H9 (cell line): ENCODE measurements at regions not wholly inside any gene's neighbourhood (a gene's known extent, or its start where the extent isn't known, plus 50 kb on each side); places are given as distances from the start of the nearest gene placed in this dataset.

Experiments used
- DNase-seq: peaks from one replicate; pipeline ENCODE4 v3.0.0-alpha.2; 2017
- H2AFZ ChIP-seq: one replicate; pipeline ENCODE4 v1.6.1; 2013; ENCODE audit warnings: mild to moderate bottlenecking, low read length, control low read depth, moderate library complexity
- H2AK5ac ChIP-seq: 2 replicates; pipeline ENCODE4 v1.6.1; 2013; ENCODE audit warnings: low read length, control low read depth, mixed read lengths; ENCODE audit not compliant: insufficient read length
- H2BK120ac ChIP-seq: one replicate; pipeline ENCODE4 v1.6.1; 2013; ENCODE audit warnings: low read depth, mild to moderate bottlenecking, low read length, control low read depth, inconsistent platforms; ENCODE audit not compliant: poor library complexity, severe bottlenecking
- H2BK12ac ChIP-seq: 2 replicates; pipeline ENCODE4 v1.6.1; 2013; ENCODE audit warnings: low read length, control low read depth, mixed read lengths, low read depth; ENCODE audit not compliant: insufficient read length
- H2BK15ac ChIP-seq: 2 replicates; pipeline ENCODE4 v1.6.1; 2013; ENCODE audit warnings: low read depth, low read length, control low read depth
- H2BK20ac ChIP-seq: one replicate; pipeline ENCODE4 v1.6.1; 2013; ENCODE audit warnings: low read depth, mild to moderate bottlenecking, low read length, control low read depth, inconsistent platforms; ENCODE audit not compliant: poor library complexity, severe bottlenecking
- H2BK5ac ChIP-seq: 2 replicates; pipeline ENCODE4 v1.6.1; 2013; ENCODE audit warnings: low read length, control low read depth, mixed read lengths; ENCODE audit not compliant: insufficient read length
- H3K14ac ChIP-seq: 2 replicates; pipeline ENCODE4 v1.6.1; 2013; ENCODE audit warnings: low read length, control low read depth; ENCODE audit not compliant: insufficient read depth
- H3K18ac ChIP-seq: 2 replicates; pipeline ENCODE4 v1.6.1; 2013; ENCODE audit warnings: low read depth, mild to moderate bottlenecking, mixed read lengths, low read length, control low read depth; ENCODE audit not compliant: insufficient read length
- H3K23ac ChIP-seq: 2 replicates; pipeline ENCODE4 v1.6.1; 2013; ENCODE audit warnings: low read length, control low read depth, mixed read lengths, low read depth; ENCODE audit not compliant: insufficient read length
- H3K23me2 ChIP-seq: 2 replicates; pipeline ENCODE4 v1.6.1; 2013; ENCODE audit warnings: low read depth, mild to moderate bottlenecking, mixed read lengths, low read length, control low read depth; ENCODE audit not compliant: insufficient read length, poor library complexity, severe bottlenecking
- H3K27ac ChIP-seq: 2 replicates; pipeline ENCODE4 v1.5.1; 2013; ENCODE audit warnings: low read length, control low read depth, mixed read lengths, low read depth; ENCODE audit not compliant: insufficient read length
- H3K27me3 ChIP-seq: 2 replicates; pipeline ENCODE4 v1.6.1; 2013; ENCODE audit warnings: low read length, control low read depth, inconsistent platforms; ENCODE audit not compliant: insufficient read depth
- H3K4ac ChIP-seq: 2 replicates; pipeline ENCODE4 v1.6.1; 2013; ENCODE audit warnings: low read depth, mild to moderate bottlenecking, control low read depth, inconsistent platforms, low read length, moderate library complexity
- H3K4me1 ChIP-seq: 2 replicates; pipeline ENCODE4 v1.6.1; 2013; ENCODE audit warnings: low read length, control low read depth, inconsistent platforms; ENCODE audit not compliant: insufficient read depth
- H3K4me2 ChIP-seq: 2 replicates; pipeline ENCODE4 v1.6.1; 2013; ENCODE audit warnings: low read length, control low read depth, mixed read lengths; ENCODE audit not compliant: insufficient read length, insufficient read depth
- H3K56ac ChIP-seq: 2 replicates; pipeline ENCODE4 v1.6.1; 2013; ENCODE audit warnings: low read depth, mild to moderate bottlenecking, mixed read lengths, low read length, control low read depth; ENCODE audit not compliant: insufficient read length
- H3K79me1 ChIP-seq: 2 replicates; pipeline ENCODE4 v1.6.1; 2013; ENCODE audit warnings: low read depth, mild to moderate bottlenecking, moderate library complexity, low read length, control low read depth, inconsistent platforms; ENCODE audit not compliant: insufficient read depth, poor library complexity, severe bottlenecking
- H3K79me2 ChIP-seq: 2 replicates; pipeline ENCODE4 v1.6.1; 2013; ENCODE audit warnings: low read length, control low read depth, inconsistent platforms; ENCODE audit not compliant: insufficient read depth
- H3K9ac ChIP-seq: 2 replicates; pipeline ENCODE4 v1.6.1; 2013; ENCODE audit warnings: low read length, control low read depth, mixed read lengths; ENCODE audit not compliant: insufficient read length; ENCODE audit errors: extremely low read depth
- H3K9me3 ChIP-seq: one replicate; pipeline ENCODE4 v1.6.1; 2013; ENCODE audit warnings: low read depth, low read length, inconsistent platforms; ENCODE audit not compliant: control insufficient read depth
- H3T11ph ChIP-seq: one replicate; pipeline ENCODE4 v1.6.1; 2013; ENCODE audit warnings: mild to moderate bottlenecking, low read length, control low read depth, inconsistent platforms
- H4K20me1 ChIP-seq: one replicate; pipeline ENCODE4 v1.6.1; 2013; ENCODE audit not compliant: control insufficient read depth, insufficient read length, insufficient read depth
- H4K5ac ChIP-seq: 2 replicates; pipeline ENCODE4 v1.6.1; 2013; ENCODE audit warnings: low read depth, mild to moderate bottlenecking, mixed read lengths, low read length, control low read depth; ENCODE audit not compliant: insufficient read length
- H4K8ac ChIP-seq: replicated peaks from 2 replicates; pipeline ENCODE4 v1.6.1; 2013; ENCODE audit warnings: low read length, control low read depth, mixed read lengths, low read depth; ENCODE audit not compliant: insufficient read length
- H4K91ac ChIP-seq: 2 replicates; pipeline ENCODE4 v1.6.1; 2013; ENCODE audit warnings: low read depth, mild to moderate bottlenecking, moderate library complexity, mixed read lengths, low read length, control low read depth; ENCODE audit not compliant: insufficient read length
- H3K27ac Mint-ChIP-seq, 3 experiments: 2 replicates in 2 of 3; 3 replicates in 1 of 3; pipeline ENCODE4 v1.8.0; 2020 to 2021; ENCODE audit warnings: mixed read lengths in 3 of 3, mild to moderate bottlenecking in 1 of 3, moderate library complexity in 1 of 3
- H3K27me3 Mint-ChIP-seq: 2 replicates; pipeline ENCODE4 v1.8.0; 2021; ENCODE audit warnings: low read depth, mild to moderate bottlenecking, moderate library complexity, mixed read lengths
- H3K36me3 Mint-ChIP-seq, 3 experiments: 2 replicates in 2 of 3; 3 replicates in 1 of 3; pipeline ENCODE4 v1.8.0; 2020 to 2021; ENCODE audit warnings: low read depth in 3 of 3, mixed read lengths in 3 of 3; ENCODE audit not compliant: insufficient read depth in 1 of 3
- H3K4me1 Mint-ChIP-seq, 2 experiments: 2 replicates each; pipeline ENCODE4 v1.8.0; 2020; ENCODE audit warnings: mixed read lengths in 2 of 2
- H3K4me3 Mint-ChIP-seq, 2 experiments: 2 replicates in 1 of 2; 3 replicates in 1 of 2; pipeline ENCODE4 v1.8.0; 2020 to 2021; ENCODE audit warnings: mild to moderate bottlenecking in 2 of 2, mixed read lengths in 2 of 2, moderate library complexity in 1 of 2
- H3K9me3 Mint-ChIP-seq, 2 experiments: 2 replicates in 1 of 2; 3 replicates in 1 of 2; pipeline ENCODE4 v1.8.0; 2020; ENCODE audit warnings: mild to moderate bottlenecking in 2 of 2, mixed read lengths in 2 of 2, moderate library complexity in 1 of 2
- CTCF ChIP-seq: fragments of 200-600 bp; sonication (generic); conservative IDR thresholded peaks from 3 replicates; pipeline ENCODE4 v1.8.0; 2021; ENCODE audit warnings: antibody characterized with exemption, mild to moderate bottlenecking
- WGBS: extraction: QIAGEN DNeasy Blood & Tissue Kit; methylation state at CpG from one replicate; pipeline ENCODE4 v1.1.7; 2013; ENCODE audit warnings: missing lambda C conversion rate, low lambda C conversion rate, mixed read lengths; ENCODE audit not compliant: insufficient read length; ENCODE audit errors: extremely low coverage; 5-methylcytosine and 5-hydroxymethylcytosine counted together

- Histone ChIP-seq H4K20me1 (no peaks in the 10 kb centered on the region), H2AK5ac (no peak overlapping the region), H3K23ac (no peak overlapping the region), H4K5ac (no peak overlapping the region), H2BK5ac (no peak overlapping the region), H3K79me2 (no peaks in the 10 kb centered on the region), H3K14ac (no peak overlapping the region), H2BK15ac (no peak overlapping the region), H3K4me2 (no peak overlapping the region), H3K27ac (no peak overlapping the region), H2AFZ (no peak overlapping the region), H3K79me1 (no peaks in the 10 kb centered on the region), H3K27me3 (no peaks in the 10 kb centered on the region), H3K18ac (no peak overlapping the region), H4K8ac (no peak overlapping the region), H2BK120ac (no peak overlapping the region), H3K4ac (no peak overlapping the region), H2BK20ac (no peak overlapping the region), H2BK12ac (no peak overlapping the region), H3K23me2 (no peaks in the 10 kb centered on the region), H3T11ph (no peak overlapping the region), H4K91ac (no peak overlapping the region), H3K9ac (no peak overlapping the region), H3K9me3 (no peaks in the 10 kb centered on the region), H3K56ac (no peak overlapping the region), H3K4me1 (no peaks in the 10 kb centered on the region)
- H3K27me3 Mint-ChIP-seq = 0 out of 2 replicates have a peak, but pooled peaks cover 3% of the 10 kb centered on the region
- peak overlapping the region in 1 of 3 experiments; percentile 27; a peak in 1 of 7 replicates for H3K27ac Mint-ChIP-seq
- TF ChIP-seq CTCF = peak; percentile 67
- H3K4me3 Mint-ChIP-seq = no peak overlapping the region
- H3K4me1 Mint-ChIP-seq = peaks cover 0 to 16% of the 10 kb centered on the region in 2 experiments; a peak in 2 of 4 replicates
- H3K9me3 Mint-ChIP-seq = no peaks in the 10 kb centered on the region
- DNase-seq = peak; percentile 39
- H3K36me3 Mint-ChIP-seq = no peaks in the 10 kb centered on the region
- no CpG with 5 or more reads among the region's 2 CpGs for WGBS
These were observed 443.4 kb upstream of the MMS22L start for GRCh38 chr6:97726378-97726777.
